Smooth muscle cell (in vitro differentiated cells): ENCODE measurements at regions not wholly inside any gene's neighbourhood (a gene's known extent, or its start where the extent isn't known, plus 50 kb on each side); places are given as distances from the start of the nearest gene placed in this dataset.

ENCODE experiments used
- DNase-seq: peaks from one replicate; lab custom pipeline; 2025; ENCODE audit not compliant: unreplicated experiment; lab: John Stamatoyannopoulos, UW
- H2AFZ ChIP-seq: fragments of 200-600 bp; sonication (generic); 2 replicates; pipeline ENCODE4 v1.6.0; 2016; ENCODE audit warnings: antibody characterized with exemption, low read depth, mild to moderate bottlenecking
- H3F3A ChIP-seq: fragments of 200-600 bp; sonication (generic); 2 replicates; pipeline ENCODE4 v1.6.0; 2017; ENCODE audit warnings: antibody characterized with exemption, low read depth
- H3K27ac ChIP-seq: fragments of 200-600 bp; sonication (generic); 2 replicates; pipeline ENCODE4 v1.5.1; 2016; ENCODE audit warnings: low read depth, mild to moderate bottlenecking
- H3K27me3 ChIP-seq: fragments of 200-600 bp; sonication (generic); 2 replicates; pipeline ENCODE4 v1.6.1; 2016; ENCODE audit warnings: low read depth, mild to moderate bottlenecking
- H3K36me3 ChIP-seq: fragments of 200-600 bp; sonication (generic); 2 replicates; pipeline ENCODE4 v1.5.1; 2016; ENCODE audit warnings: low read depth
- H3K4me1 ChIP-seq: fragments of 200-600 bp; sonication (generic); 2 replicates; pipeline ENCODE4 v1.5.1; 2016; ENCODE audit warnings: low read depth
- H3K4me2 ChIP-seq: fragments of 200-600 bp; sonication (generic); 2 replicates; pipeline ENCODE4 v1.6.0; 2016; ENCODE audit warnings: mild to moderate bottlenecking
- H3K4me3 ChIP-seq: fragments of 200-600 bp; sonication (generic); 2 replicates; pipeline ENCODE4 v1.5.1; 2016; ENCODE audit warnings: mild to moderate bottlenecking
- H3K79me2 ChIP-seq: fragments of 200-600 bp; sonication (generic); 2 replicates; pipeline ENCODE4 v1.6.0; 2016; ENCODE audit warnings: low read depth, mild to moderate bottlenecking
- H3K9ac ChIP-seq: fragments of 200-600 bp; sonication (generic); 2 replicates; pipeline ENCODE4 v1.6.0; 2016; ENCODE audit warnings: low read depth
- H3K9me3 ChIP-seq: fragments of 200-600 bp; sonication (generic); replicated peaks from 2 replicates; pipeline ENCODE4 v1.5.1; 2016; ENCODE audit warnings: low read depth
- H4K20me1 ChIP-seq: fragments of 200-600 bp; sonication (generic); 2 replicates; pipeline ENCODE4 v1.6.0; 2016; ENCODE audit warnings: low read depth
- CTCF ChIP-seq: fragments of 200-600 bp; sonication (generic); IDR thresholded peaks from 2 replicates; pipeline ENCODE4 v1.5.1; 2017; ENCODE audit warnings: borderline replicate concordance, mild to moderate bottlenecking, antibody characterized with exemption; ENCODE audit not compliant: insufficient read depth, poor library complexity, severe bottlenecking
- WGBS: methylation state at CpG from one replicate; pipeline ENCODE4 v1.1.7; 2016; ENCODE audit warnings: low lambda C conversion rate; 5-methylcytosine and 5-hydroxymethylcytosine counted together

GRCh38 chr2:37441055-37441454 is 96.6 kb downstream of the QPCT start:
- no peaks in the 10 kb centered on the region for H4K20me1 ChIP-seq
- H3F3A ChIP-seq, result no peaks in the 10 kb centered on the region
- no peaks in the 10 kb centered on the region for H3K36me3 ChIP-seq
- H2AFZ ChIP-seq, result no peak overlapping the region
- no peaks in the 10 kb centered on the region for H3K4me1 ChIP-seq
- no peak overlapping the region for H3K9ac ChIP-seq
- no peak for DNase-seq
- TF ChIP-seq CTCF, result no peak
- no peak overlapping the region for H3K27ac ChIP-seq
- whole genome bisulfite sequencing, result 90% methylated on average over 1 of the region's 1 CpG
- no peaks in the 10 kb centered on the region for H3K27me3 ChIP-seq
- no peaks in the 10 kb centered on the region for H3K79me2 ChIP-seq
- no peaks in the 10 kb centered on the region for H3K9me3 ChIP-seq
- H3K4me3 ChIP-seq, result no peak overlapping the region
- no peak overlapping the region for H3K4me2 ChIP-seq

GRCh38 chr2:37443082-37443481 is 98.7 kb downstream of the QPCT start:
- Histone ChIP-seq H3K27ac (no peak overlapping the region), H2AFZ (no peak overlapping the region), H3F3A (no peaks in the 10 kb centered on the region), H3K36me3 (no peaks in the 10 kb centered on the region), H3K4me3 (no peak overlapping the region), H3K9ac (no peak overlapping the region), H4K20me1 (no peaks in the 10 kb centered on the region), H3K9me3 (no peaks in the 10 kb centered on the region), H3K27me3 (no peaks in the 10 kb centered on the region), H3K79me2 (no peaks in the 10 kb centered on the region), H3K4me2 (no peak overlapping the region), H3K4me1 (no peaks in the 10 kb centered on the region)
- 98% methylated on average over 3 of the region's 3 CpGs for WGBS
- no peak for DNase-seq
- no peak for TF ChIP-seq CTCF

GRCh38 chr2:37447446-37447845 is 103.0 kb downstream of the QPCT start:
- no peaks in the 10 kb centered on the region for H3K79me2 ChIP-seq
- H3K4me2 ChIP-seq, result no peak overlapping the region
- no peaks in the 10 kb centered on the region for H3F3A ChIP-seq
- no peak overlapping the region for H2AFZ ChIP-seq
- H3K36me3 ChIP-seq, result no peaks in the 10 kb centered on the region
- H3K4me3 ChIP-seq, result no peak overlapping the region
- DNase-seq, result no peak
- H3K27me3 ChIP-seq, result no peaks in the 10 kb centered on the region
- H4K20me1 ChIP-seq, result no peaks in the 10 kb centered on the region
- H3K9ac ChIP-seq, result no peak overlapping the region
- WGBS, result 80% methylated on average over 3 of the region's 3 CpGs
- H3K4me1 ChIP-seq, result no peaks in the 10 kb centered on the region
- TF ChIP-seq CTCF, result no peak
- H3K9me3 ChIP-seq, result no peaks in the 10 kb centered on the region
- no peak overlapping the region for H3K27ac ChIP-seq

GRCh38 chr2:37448342-37449120 is 104.1 kb downstream of the QPCT start:
- TF ChIP-seq CTCF, result no peak
- DNase-seq, result no peak
- Histone ChIP-seq H3K36me3 (no peaks in the 10 kb centered on the region), H3K4me2 (no peak overlapping the region), H3K27ac (no peak overlapping the region), H3F3A (no peaks in the 10 kb centered on the region), H3K4me3 (no peak overlapping the region), H4K20me1 (no peaks in the 10 kb centered on the region), H3K4me1 (no peaks in the 10 kb centered on the region), H3K27me3 (no peaks in the 10 kb centered on the region), H2AFZ (no peak overlapping the region), H3K79me2 (no peaks in the 10 kb centered on the region), H3K9me3 (no peaks in the 10 kb centered on the region), H3K9ac (no peak overlapping the region)
- 89% methylated on average over 3 of the region's 3 CpGs for whole genome bisulfite sequencing
